DMS114 treated with DMSO at 0.1 percent for 48 hours (cell line): ENCODE measurements at regions not wholly inside any gene's neighbourhood (a gene's known extent, or its start where the extent isn't known, plus 50 kb on each side); places are given as distances from the start of the nearest gene placed in this dataset.
A peak's percentile ranks its signal among the peaks of the same experiment; 100 is the strongest.

Source experiments
- DNase-seq: peaks from one replicate; lab custom pipeline; 2025; ENCODE audit not compliant: unreplicated experiment; lab: John Stamatoyannopoulos, UW

DNA sequence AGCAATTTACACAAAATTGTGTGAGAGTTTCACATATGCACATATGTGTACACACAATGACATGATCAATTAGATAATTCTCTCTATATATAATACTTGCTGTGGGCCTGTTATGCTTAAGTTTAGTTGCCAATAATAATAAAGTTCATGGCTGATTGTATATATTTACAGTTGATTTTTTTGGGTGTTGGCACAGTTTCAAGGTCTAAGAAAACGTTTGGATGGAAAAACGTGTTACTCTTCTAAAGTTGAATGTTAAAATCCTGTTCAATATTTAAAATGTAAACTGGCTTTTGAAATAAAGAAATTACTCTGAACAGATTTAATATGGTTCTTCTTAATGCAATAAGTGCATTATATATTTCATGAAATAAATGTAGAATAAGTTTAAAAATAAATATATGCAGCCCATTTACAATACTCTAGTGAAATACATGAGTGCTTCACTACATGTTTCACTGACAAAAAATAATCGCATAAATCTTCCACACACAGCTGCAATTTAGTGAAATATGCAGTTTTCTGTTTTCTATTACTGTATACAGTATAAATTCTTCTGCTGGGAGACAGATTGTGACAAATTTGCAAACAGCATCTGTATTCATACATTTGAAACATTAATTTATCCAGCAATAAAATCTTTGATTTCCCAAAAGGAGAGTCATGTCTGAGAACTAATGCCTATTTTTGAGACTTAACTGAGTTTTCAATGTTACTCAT lies 586.9 kb upstream of the KLHL1 start:
- no peak for DNase-seq

DNA sequence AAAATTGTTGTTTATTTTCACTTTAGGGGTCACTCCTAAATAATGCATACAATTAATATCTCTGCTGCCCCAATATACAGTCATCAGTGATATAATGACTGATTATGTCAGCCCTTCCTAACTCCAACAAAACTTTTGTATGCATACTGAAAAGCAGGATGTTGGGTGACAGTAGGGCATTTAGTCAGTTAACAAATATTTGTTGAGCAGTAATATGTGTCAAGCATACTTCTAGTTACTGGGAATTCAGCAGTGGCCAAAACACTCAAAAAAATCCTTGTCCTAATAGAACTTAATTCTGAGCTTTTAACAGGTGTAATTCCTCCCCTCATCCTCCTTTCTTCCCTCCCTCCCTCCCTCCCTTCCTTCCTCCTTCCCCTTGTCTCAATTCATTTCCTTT lies 560.7 kb upstream of the KLHL1 start:
- no peak for DNase-seq

DNA sequence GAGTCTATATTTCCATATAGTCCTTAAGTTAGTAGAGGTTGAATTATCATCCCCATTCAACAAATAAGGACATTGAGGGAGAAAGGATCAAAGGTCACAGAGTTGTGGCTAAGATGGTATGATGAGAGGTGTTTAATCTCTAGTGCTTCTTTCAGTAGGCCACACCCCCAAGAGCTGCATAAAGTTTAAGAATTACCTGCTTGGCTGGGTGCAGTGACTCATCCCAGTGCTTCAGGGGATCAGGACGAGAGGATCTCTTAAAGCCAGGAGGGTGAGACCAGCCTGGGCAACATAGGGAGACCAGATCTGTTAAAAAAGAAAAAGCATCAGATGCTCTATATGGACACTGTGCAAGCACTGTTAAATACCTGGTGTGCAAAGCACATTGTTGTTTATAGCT lies 560.0 kb upstream of the KLHL1 start:
- DNase-seq = no peak

DNA sequence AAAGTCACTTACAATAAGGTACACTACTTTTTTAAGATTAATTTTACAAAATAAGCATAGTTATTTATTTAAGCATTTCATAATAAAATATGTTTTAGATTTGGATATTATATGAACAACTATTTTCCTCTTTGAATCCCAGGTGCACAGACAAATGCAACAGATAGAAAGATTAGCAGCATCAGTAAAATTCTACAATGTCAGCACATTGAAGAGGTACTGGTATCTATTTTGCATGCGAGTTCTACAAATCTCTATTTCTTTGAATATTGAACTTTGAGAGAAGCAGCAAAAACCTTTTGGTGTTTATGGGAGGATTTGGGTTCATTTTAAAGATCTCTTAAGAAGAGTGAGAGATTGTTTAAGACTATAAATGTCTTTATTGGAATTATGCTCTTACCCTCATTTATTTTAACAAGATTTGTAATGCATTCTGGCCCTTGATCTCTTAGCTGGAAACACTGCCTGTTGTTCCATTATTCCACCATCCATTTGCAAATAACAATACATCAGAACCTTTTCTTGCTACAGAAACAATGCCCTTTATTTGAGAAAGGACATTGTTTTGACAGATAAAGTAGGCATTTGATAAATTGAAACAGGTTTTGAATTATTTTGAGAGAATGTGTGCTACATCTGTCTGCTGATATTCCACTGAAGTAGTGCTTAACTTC lies 558.8 kb upstream of the KLHL1 start:
- DNase-seq = no peak

DNA sequence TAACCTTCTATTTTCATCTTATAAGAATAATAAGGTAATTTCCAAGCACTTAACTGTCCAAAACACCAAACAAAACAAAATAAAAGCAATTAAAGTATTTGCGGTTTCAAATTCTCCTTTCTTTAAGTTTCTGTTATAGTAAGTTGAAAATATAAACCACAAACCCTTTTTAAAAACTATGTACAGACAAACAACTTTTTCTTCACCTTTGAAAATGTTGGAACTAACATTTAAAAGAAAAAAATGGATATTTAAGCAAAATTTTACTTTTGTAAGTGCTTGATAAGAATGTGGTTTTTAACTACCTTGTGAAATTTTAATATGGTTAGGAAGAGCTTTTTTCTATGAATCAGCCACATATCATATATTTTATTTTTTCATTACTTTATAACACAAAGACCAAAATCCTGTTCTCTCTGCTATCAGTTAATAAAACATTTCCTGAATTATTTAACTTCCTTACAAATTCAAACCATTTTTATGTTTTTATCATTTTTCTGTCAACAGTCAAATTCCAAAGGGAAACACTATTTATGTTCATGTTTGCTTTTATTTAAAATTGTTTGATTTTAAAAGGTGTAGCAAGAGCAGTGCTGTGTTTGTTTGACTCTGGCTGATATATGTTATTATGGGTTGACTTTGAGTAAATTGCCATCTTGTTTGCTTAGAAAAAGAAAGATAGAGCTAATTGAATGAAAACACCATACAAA lies 554.1 kb upstream of the KLHL1 start:
- DNase-seq = no peak

DNA sequence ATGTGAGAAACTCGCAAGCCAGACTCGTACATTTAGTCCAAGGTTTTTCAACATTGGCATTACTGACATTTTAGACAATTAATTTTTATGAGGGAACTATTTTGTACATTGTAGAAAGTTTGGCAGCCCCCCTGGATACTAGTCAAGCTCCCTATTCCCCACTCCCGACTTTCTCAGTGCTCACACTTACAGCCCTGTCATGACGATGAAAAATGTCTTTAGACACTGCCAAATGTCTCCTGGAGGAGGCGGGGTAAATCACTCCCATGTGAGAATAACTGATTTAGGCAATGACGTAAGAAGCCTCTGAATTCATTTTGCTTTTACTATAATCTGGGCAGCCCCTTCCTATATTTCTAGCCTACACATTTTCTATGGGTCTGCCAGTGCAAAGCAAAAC lies 535.8 kb upstream of the KLHL1 start:
- DNase-seq = no peak

DNA sequence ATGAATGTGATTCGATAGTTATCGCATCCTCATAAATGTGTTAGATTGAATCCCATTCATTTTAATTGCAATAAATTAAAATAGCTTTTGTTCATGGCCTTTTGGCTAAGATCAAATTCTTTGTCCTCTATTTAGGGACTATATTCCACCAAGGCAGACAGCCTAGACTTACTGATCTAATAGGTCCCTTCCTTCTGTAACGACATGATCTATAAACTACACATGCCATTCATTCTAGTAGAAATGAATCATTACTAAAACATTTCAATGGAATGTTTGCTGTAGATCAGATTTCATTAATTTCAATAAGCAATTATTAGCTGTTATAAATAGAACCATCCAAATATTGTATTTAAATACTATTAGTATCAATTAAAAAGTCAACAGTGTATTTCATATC lies 526.6 kb upstream of the KLHL1 start:
- no peak for DNase-seq

DNA sequence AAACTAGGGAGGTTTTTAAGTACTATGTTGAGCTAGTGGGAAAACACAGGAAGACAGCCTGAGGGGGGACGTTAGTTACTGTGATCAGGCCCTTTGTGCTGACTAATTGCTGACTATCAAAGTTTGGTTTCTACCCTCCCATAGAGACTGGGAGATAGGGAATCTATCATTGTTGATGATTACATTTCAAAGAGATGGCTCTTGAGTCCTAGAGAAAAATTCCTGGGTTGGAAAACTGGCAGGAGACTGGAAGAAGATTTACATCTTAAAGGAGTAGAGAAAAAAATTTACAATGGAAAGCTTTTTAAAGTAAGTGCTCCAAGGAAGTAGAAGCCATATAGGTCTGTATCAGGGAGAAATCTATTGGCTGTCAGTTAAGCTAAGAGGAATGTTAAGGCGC lies 522.0 kb upstream of the KLHL1 start:
- no peak for DNase-seq

DNA sequence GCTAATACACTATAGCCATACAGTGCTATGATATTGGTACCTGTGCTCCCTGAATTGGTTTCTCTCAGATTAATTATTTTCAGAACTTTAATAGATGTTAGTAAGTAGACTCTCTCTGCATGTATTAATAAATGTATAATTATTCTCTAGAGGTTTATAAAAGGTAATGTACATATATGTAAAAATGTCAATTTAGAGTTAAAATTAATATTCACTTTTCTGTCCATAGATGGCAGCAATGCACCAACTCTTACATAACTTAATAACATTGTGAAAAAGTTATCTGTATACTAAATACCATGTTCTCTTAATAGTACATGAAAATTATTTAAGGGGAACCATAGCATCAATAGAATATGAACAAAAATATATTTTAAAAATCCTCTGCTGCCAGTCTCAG lies 515.0 kb upstream of the KLHL1 start:
- DNase-seq = peak; percentile 9

DNA sequence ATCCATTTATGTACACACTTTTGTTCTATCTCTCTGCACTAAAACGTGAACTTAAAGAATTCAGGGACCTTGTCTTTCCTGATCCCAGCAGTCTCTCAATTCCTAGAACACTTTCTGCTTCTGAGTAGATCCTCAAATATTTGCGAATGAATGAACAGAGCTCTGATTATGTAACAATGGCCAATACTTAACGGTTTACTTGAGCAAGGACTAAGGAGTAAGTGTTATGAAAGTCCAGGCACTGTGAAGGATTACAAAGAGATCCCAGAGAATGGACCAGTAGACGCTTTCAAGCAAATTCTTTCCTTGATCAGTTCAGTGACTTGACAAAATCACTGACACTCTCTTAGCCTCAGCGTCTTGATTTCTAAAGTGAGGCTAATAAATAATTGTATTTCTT lies 514.5 kb upstream of the KLHL1 start:
- peak; percentile 17 for DNase-seq

DNA sequence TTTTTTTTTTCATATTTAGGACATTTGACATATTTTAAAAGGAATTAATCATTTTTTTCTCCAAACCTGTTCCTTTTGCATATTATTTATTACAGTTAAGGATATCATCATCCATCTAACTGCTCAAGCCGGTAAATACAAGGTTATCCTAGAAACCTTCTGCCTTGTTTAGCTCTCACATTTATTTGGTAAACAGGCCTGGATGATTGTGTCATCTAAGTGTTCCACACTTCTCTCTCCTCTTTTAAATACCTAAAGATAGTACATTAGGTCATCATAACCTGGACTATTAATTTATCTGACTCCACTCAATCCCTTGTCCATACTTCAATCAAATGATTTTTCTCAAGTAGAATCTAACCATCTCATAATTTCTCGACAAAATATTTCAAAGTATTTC lies 511.7 kb upstream of the KLHL1 start:
- DNase-seq = no peak

DNA sequence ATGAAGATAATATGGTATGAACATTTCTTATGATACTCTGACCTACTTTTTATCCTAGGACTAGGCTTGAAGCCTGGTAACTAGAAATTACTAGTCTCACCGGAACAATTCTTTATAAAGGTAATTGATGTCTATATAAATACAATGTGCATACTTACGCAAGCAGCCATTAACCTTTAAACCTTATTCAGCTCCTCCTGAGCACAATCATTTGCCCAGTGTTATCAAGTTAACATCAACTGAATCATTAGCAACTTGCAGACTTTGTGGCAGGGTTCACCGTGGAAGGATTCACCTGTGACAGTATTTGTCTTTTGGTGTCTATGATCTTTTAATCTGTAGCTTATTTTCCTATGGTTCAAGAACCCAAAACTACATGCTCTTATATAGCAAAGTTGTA lies 508.6 kb upstream of the KLHL1 start:
- no peak for DNase-seq

DNA sequence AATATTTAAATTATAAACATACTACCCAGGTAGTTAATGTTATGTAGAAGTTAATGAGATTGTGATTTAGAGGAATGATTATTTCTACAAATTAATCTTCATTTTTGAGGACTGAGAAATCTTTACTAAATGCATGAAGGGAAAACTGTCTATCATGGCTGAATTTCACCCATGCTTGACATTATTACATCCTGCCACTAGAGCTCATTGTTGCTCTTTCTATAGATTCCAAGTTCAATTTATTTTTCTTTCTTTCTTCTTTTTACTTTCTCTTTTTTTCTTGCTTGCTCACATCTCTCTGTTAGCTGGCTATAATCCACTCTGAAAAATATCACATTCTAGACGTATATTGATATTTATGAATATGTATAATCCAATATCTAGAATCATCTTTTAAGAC lies 505.0 kb upstream of the KLHL1 start:
- DNase-seq = peak; percentile 27

DNA sequence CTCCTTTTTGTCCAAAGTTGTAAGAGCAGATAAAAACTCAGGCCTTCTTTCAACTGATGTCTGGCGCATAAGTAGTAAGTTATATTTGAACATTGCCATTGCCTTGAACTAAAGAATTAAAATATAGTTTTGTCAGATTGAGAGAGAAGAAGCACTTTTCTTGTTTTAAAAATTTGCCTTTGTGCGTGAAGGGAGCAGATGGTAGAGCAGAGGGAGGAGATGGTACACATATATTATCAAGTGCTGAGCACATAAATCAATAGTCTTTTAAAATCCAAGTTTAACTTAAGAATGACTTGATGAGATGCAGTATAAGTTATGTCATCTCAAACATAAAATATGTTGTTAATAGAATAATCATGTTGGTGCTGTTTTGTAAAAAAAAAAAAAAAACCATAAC lies 504.6 kb upstream of the KLHL1 start:
- no peak for DNase-seq

DNA sequence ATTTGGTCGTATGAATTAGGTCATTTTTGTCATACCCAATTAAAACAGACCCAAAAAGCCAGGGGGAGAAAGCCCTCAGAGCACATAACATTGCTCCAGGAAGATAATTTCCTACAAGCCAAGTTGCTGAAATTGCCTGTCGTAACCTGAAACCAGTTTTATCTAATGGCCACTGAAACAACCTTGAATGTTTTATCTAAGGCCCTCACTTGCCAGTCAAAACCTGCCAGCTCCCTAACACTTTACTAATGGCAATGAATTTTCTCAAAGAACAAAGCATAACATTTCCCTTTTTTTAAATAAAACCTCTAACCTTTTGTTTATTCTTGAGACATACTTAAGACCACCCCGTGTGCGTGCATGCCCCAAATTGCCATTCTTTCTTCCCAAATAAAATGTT lies 496.2 kb upstream of the KLHL1 start:
- no peak for DNase-seq

DNA sequence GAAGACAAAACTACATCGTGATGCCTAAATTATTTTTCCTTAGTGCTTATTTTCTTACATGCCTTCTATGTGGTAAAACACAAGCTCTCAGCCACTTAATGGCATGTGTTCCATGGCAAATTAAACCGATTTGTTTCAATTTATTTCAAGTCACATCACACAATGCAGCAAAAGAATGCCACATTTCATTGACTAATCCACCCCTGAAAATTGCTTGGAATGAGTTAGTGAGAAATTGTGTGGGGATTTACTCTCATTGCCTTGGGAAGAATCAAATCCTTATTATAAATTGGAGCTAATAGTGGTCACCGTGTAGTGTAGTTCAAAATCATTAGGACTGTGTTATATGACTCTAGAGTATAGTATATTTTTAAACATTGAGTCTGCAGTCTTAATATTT lies 485.5 kb upstream of the KLHL1 start:
- DNase-seq = no peak

DNA sequence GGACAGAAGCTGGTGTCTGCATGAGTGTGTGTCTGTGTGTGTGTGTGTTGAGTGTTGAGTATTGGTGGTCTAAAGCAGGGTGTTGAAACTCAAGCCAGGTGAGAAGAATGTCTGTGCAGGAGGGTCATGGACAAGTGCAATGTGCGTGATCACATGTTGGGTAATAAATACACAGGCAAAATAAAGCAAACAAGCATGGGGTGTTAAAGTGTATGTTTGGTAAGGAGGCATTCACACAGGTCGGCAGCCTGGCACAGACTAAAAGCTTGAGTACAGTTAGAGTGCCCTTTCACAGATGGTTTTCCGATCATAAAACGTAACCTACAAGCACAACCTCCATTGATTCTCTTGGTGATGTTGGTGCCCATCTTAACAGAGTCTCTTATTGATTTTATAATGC lies 476.9 kb upstream of the KLHL1 start:
- no peak for DNase-seq

DNA sequence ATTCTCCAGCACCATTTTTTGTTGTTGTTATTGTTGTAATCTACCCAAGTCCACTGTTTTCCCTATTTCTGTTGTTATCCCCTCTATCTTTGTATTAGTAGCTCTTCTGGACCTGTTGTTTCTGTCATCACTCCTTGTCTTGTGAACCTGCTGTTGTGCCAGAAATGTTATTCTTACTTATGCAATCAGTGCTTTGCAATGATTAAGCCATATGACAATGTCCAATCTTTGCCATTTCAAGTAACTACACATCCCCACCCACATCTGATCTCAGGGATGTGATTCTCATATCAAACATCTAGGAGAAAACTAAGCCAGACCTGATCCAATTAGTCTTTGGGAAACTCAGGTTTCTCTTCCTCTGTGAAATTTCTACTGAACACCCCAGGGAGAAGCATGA lies 472.6 kb upstream of the KLHL1 start:
- DNase-seq = no peak

DNA sequence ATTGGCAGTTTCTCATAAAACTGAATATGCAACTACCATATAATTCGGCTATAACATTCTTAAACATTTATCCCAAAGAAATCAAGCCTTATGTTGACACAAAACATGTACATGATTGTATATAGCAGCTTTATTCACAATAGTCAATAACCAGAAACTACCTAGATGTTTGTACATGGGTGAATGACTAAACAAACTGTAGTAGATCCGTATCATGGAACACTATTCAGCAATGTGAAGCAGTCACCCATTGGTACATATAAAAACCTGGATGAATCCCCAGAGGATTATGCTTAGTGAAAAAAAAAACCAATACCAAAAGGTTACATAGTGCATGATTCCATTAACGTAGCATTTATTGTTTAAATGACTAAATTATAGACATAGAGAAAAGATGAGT lies 471.7 kb upstream of the KLHL1 start:
- DNase-seq = no peak

DNA sequence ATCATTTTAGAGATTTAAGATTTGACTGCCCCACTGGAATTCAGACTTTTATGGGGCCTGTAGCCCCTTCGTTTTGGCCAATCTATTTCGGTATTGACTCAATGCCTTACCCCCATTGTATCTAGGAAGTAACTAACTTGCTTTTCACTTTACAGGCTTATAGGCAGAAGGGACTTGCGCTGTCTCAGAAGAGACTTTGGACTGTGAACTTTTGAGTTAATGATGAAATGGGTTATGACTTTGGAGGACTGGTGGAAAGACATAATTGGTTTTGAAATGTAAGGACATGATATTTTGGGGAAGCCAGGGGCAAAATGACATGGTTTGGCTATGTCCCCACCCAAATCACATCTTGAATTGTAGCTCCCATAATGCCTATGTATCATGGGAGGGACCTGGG lies 463.0 kb upstream of the KLHL1 start:
- no peak for DNase-seq

DNA sequence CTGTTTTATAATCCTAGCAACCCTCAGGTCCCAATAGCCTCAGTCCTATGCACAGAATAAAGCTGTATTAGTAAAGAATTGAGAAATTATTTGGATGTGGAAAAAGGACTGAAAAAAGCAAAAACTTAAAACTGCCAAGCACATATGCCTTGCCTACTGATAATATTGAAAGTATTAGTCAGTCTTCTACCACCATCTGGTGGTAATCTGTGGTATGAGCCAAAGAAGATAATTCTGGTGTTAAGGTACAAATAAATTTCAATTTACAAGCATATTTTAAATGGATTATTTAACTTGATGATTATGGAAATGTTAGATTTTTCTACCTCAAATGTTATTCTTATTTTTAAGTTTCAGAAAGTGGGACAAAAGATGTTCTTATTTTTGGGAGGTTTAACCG lies 460.3 kb upstream of the KLHL1 start:
- DNase-seq = peak; percentile 47

DNA sequence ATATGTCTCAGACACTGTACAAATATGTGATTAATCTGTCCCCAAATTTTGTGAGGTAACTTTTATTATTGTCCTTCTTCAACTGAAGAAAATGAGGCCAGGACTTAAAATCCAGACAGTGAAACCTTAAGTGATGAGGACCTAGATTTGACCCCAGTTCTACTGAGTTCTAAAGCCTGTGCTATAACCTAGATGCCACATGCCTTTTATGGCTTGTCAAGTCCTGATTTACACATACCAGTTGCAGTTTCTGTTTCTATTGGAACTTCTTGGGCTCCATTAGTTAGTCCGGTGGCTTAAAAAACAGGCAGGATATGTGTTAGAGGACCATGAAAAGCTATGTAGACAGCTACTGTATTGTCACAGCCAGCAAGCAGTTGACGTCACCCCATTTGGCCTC lies 436.5 kb upstream of the KLHL1 start:
- no peak for DNase-seq
